ENCODE measurements at regions not wholly inside any gene's neighbourhood (a gene's known extent, or its start where the extent isn't known, plus 50 kb on each side); places are given as distances from the start of the nearest gene placed in this dataset.
"Not testable (repeated sequence)": the region's sequence is repeated elsewhere in the genome, so short reads cannot be mapped to it uniquely, and the experiment has no call there.

DNA sequence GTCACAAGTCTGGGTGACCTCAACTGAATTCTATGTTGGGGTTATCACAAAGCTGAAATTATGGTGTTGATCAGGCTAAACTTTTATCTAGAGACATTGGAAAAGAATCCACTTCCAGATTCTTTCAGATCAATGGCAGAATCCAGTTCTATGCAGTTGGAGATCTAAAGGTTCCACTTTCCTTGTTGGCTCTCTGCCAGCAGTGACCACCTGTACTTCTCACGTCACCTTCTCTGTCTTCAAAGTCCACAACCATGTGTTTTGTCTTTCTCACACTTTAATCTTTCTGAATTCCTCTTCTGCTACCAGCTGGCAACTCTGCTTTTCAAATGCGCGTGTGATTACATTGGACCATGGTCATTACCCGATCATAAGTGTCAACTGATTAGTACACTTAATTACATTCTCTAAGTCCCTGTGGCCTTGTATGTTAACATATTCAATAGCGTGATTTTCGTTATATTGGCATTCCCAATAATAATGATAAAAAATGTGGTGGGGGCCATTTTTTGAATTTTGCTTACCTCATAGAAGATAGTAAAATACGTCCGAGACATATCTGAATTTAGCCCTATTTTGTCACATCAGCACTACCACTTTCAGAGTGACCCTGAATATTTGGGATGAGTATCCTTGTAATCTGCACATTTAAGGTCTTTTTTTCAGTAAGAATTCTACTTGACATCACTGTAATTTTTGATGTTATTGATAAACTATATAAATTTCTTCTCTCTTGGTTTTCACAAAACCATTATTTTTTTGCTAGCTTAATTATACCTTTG, 73.7 kb upstream of the PRDM9 start:
- TF ChIP-seq, protein P1, sequence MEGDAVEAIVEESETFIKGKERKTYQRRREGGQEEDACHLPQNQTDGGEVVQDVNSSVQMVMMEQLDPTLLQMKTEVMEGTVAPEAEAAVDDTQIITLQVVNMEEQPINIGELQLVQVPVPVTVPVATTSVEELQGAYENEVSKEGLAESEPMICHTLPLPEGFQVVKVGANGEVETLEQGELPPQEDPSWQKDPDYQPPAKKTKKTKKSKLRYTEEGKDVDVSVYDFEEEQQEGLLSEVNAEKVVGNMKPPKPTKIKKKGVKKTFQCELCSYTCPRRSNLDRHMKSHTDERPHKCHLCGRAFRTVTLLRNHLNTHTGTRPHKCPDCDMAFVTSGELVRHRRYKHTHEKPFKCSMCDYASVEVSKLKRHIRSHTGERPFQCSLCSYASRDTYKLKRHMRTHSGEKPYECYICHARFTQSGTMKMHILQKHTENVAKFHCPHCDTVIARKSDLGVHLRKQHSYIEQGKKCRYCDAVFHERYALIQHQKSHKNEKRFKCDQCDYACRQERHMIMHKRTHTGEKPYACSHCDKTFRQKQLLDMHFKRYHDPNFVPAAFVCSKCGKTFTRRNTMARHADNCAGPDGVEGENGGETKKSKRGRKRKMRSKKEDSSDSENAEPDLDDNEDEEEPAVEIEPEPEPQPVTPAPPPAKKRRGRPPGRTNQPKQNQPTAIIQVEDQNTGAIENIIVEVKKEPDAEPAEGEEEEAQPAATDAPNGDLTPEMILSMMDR (IDR thresholded peaks at IDR 0.05; ENCODE audit: control extremely low read depth, extremely low read depth, low read depth, missing control alignments) = no peak
- POLR2A ChIA-PET = no interaction called here
- CTCF ChIA-PET = no interaction called here
- no peak for DNase-seq (ENCODE audit: extremely low spot score)

DNA sequence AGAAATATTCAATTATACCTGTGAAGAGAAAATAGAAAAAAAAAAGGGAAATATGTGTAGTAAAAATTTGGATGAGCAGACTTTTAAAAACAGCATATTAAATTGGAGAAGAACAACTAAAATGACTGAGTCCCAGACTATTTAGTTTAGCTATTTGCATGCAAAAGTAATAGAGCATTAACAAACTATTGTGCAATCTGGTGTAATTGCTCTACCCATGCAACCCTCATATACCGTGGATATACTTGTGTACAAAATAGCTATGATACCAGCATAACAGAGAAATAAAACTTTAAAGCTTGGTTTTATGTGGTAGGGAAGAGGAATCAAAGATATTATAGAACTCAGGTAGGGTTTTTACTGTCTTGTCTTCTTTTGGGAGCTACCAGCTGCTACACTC, 78.7 kb upstream of the PRDM9 start:
- DNase-seq (ENCODE audit: extremely low spot score) = no peak
- POLR2A ChIA-PET = no interaction called here
- CTCF ChIA-PET = interaction anchor here (1.5 kb wide), 1 partner anchor 22 kb away, joined by 4 read pairs; no protein-coding TSS in a partner anchor
- TF ChIP-seq, protein P1 (IDR thresholded peaks at IDR 0.05; ENCODE audit: control extremely low read depth, extremely low read depth, low read depth, missing control alignments) = no peak

DNA sequence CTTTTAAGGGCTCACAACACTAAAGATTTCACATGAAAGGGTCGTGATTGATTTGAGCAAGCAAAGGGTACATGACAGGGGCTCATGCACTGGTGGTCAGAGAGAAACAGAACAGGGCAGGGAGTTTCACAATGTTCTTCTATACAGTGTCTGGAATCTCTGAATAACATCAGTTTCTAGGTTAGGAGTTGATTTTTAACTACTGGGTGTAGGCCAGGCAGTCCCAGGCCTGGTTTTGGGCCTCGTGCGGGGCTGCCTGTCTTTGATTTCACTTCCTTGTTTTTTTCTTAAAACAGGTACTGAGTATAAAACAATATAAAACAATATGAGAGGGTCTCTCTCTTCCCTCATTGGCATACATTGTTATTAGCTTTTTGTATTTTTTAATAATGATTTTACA, 87.2 kb upstream of the PRDM9 start:
- POLR2A ChIA-PET; DNase-seq (ENCODE audit: extremely low spot score): not testable (repeated sequence)
- CTCF ChIA-PET = interaction anchor here (1.0 kb wide), 1 partner anchor 16 kb away, joined by 6 read pairs; no protein-coding TSS in a partner anchor

DNA sequence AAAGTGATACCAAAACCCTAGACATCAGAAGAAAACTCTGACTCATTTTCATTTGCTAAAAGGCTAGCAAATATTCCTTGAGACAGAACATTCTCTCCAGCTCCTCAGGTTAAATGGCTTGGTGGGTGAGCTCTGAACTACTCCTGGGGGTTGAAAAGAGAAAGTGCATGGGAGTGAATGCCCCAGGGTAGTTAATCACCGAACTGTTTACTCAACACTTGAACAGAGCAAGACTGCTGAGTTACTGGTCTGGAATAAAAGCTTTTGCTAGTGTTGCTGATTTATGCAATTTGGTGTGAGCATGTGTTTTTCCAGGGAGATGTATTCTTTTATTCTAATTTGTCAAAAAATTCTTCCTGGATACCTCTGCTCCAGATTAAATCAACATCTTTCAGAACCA, 88.3 kb upstream of the PRDM9 start:
- CTCF ChIA-PET = no interaction called here
- TF ChIP-seq, protein P1 (IDR thresholded peaks at IDR 0.05; ENCODE audit: control extremely low read depth, extremely low read depth, low read depth, missing control alignments) = no peak
- POLR2A ChIA-PET = no interaction called here
- DNase-seq (ENCODE audit: extremely low spot score) = no peak

DNA sequence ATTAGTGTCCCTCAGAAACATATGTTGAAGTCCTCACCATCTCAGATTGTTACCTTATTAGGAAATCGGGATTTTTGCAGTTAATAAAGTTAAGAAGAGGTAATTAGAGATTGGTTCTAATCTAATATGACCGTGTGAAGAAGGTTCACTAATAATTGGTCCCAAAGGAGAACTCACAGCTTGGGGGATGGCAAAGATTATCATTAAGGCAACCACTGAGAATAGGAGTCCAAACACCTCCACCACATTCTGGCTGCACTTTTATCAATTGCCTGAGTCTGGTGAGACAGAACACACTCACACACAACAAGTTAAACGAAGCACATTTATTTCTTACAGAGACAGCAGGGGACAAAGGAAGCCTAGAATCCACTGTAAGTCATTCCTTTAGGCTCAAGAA, 94.9 kb upstream of the PRDM9 start:
- DNase-seq (ENCODE audit: extremely low spot score) = no peak
- POLR2A ChIA-PET = no interaction called here
- TF ChIP-seq, protein P1 (IDR thresholded peaks at IDR 0.05; ENCODE audit: control extremely low read depth, extremely low read depth, low read depth, missing control alignments) = no peak
- CTCF ChIA-PET = no interaction called here

DNA sequence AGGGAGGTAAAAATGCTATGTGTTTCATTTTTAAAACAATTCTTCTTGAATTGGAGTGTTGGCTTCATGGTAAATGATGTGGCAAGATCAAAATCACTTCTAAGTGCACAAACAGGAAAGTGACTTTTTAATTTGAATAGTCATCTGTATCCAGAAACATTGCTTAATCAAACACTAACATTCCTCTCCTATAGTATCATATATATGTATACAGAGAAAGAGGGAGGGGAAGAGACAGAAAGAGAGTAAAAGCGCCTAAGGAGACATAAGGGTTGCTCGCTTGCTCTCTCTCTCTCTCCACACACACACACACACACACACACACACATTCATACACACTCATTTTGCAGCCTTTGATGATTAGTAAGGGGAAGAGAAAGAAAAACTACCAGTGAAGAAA, 95.4 kb upstream of the PRDM9 start:
- CTCF ChIA-PET = no interaction called here
- POLR2A ChIA-PET = no interaction called here
- TF ChIP-seq, protein P1 (IDR thresholded peaks at IDR 0.05; ENCODE audit: control extremely low read depth, extremely low read depth, low read depth, missing control alignments) = no peak
- no peak for DNase-seq (ENCODE audit: extremely low spot score)

DNA sequence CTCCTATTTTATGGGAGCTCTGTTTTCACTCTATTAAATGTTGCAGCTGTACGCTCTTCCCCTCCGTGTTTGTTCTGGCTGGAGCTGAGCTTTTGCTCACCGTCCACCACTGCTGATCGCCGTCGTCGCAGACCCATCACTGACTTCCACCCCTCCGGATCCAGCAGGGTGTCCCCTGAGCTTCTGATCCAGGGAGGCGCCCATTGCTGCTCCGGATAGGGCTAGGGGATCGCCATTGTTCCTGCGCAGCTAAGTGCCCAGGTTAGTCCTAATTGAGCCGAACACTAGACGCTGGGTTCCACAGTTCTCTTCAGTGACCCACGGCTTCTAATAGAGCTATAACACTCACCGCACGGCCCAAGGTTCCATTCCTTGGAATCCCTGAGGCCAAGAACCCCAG, 96.2 kb upstream of the PRDM9 start:
- POLR2A ChIA-PET = no interaction called here
- no peak for DNase-seq (ENCODE audit: extremely low spot score)
- TF ChIP-seq, protein P1 (IDR thresholded peaks at IDR 0.05; ENCODE audit: control extremely low read depth, extremely low read depth, low read depth, missing control alignments) = no peak
- CTCF ChIA-PET = no interaction called here

DNA sequence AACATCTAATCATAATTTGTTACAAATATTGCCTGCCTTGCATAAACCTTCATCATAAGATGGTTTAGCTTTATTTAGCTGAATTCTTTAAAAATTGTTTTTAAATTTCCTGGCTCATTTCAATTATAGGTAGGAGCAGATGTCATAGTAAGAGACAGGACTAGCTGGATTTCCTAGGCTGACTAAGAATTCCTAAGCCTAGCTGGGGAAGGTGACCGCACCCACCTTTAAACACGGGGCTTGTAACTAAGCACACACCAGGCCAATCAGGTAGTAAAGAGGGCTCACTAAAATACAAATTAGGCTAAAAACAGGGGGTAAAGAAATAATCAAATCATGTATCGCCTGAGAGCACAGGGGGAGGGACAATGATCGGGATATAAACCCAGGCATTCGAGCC, 96.6 kb upstream of the PRDM9 start:
- POLR2A ChIA-PET; DNase-seq (ENCODE audit: extremely low spot score); CTCF ChIA-PET: not testable (repeated sequence)

All from GM10248 (cell line).